Stimulated activated naive B cell treated with anti-CD40 and anti-IgM and Interleukin-4, amounts not matched to agents 10 μg/mL and 1 μg/mL and 100 μg/mL, for 72 hours (primary cell): ENCODE measurements at regions not wholly inside any gene's neighbourhood (a gene's known extent, or its start where the extent isn't known, plus 50 kb on each side); places are given as distances from the start of the nearest gene placed in this dataset.
"Not testable (repeated sequence)": the region's sequence is repeated elsewhere in the genome, so short reads cannot be mapped to it uniquely, and the experiment has no call there.

Experiments used
- ATAC-seq, 2 donors: fragments of 150-1000 bp; cut with Tn5 transposase; replicated peaks; 2 replicates each; pipeline ENCODE4 v1.10.0; 2021; ENCODE audit warnings: moderate library complexity in 1 of 2
- DNase-seq: peaks from one replicate; pipeline ENCODE4 v3.0.0; 2021
- H3K27ac Mint-ChIP-seq: one replicate; pipeline ENCODE4 v1.8.0; 2022; ENCODE audit warnings: mild to moderate bottlenecking, mixed read lengths
- H3K27me3 Mint-ChIP-seq, 2 donors: one replicate each; pipeline ENCODE4 v1.8.0; 2022; ENCODE audit warnings: mixed read lengths in 2 of 2
- H3K36me3 Mint-ChIP-seq, 2 donors: one replicate each; pipeline ENCODE4 v1.8.0; 2022; ENCODE audit warnings: mixed read lengths in 2 of 2, mild to moderate bottlenecking in 1 of 2
- H3K4me1 Mint-ChIP-seq, 2 donors: one replicate each; pipeline ENCODE4 v1.8.0; 2022; ENCODE audit warnings: mixed read lengths in 2 of 2, mild to moderate bottlenecking in 1 of 2
- H3K4me3 Mint-ChIP-seq, 2 donors: one replicate each; pipeline ENCODE4 v1.8.0; 2022; ENCODE audit warnings: mild to moderate bottlenecking in 2 of 2, mixed read lengths in 2 of 2, moderate library complexity in 1 of 2
- H3K9me3 Mint-ChIP-seq, 2 donors: one replicate each; pipeline ENCODE4 v1.8.0; 2022; ENCODE audit warnings: mixed read lengths in 2 of 2, mild to moderate bottlenecking in 1 of 2

DNA sequence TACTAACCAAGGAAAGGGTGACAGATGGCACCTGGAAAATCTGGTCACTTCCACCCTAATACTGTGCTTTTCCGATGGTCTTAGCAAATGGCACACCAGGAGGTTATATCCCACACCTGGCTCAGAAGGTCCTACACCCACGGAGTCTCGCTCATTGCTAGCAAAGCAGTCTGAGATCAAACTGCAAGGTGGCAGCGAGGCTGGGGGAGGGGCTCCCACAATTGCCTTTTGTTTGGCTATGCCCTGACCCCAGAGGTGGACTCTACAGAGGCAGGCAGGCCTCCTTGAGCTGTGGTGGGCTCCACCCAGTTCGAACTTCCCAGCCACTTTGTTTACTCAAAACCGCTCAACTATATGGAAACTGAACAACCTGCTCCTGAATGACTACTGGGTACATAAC is 50.3 kb upstream of the UGT2B15 start:
- H3K27ac Mint-ChIP-seq = not testable (repeated sequence)

DNA sequence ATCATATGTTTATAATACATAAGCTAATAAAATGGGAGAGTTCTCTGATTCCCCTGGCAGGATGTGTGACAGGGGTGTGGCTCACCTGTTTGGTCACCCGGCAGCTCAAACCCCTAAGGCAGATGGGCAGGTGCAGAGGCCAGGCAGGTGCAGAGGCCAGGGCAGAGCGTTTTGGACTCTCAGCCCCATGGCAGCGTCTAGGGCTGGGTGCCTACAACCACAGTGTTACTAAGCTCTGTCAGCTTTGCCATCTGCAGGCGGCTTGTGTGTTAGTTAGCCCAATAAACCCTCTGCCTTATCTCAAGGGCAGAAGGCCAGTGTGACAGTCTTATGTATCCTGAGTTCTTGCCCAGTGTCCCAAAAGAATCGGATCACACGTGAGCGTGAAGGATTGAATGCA is 54.0 kb upstream of the UGT2B15 start:
- no peaks in the 10 kb centered on the region for H3K27me3 Mint-ChIP-seq
- no peak overlapping the region for H3K4me3 Mint-ChIP-seq
- no peaks in the 10 kb centered on the region for H3K36me3 Mint-ChIP-seq
- no peak overlapping the region for H3K27ac Mint-ChIP-seq
- ATAC-seq (peak in 1 of 2 donors; percentile 29), DNase-seq (no peak)
- H3K4me1 Mint-ChIP-seq = no peaks in the 10 kb centered on the region
- H3K9me3 Mint-ChIP-seq = peaks cover 0 to 7% of the 10 kb centered on the region in 2 donors

More for the DNA sequence above, 50.3 kb upstream of the UGT2B15 start:
- H3K9me3 Mint-ChIP-seq, H3K36me3 Mint-ChIP-seq, H3K4me1 Mint-ChIP-seq, H3K4me3 Mint-ChIP-seq, H3K27me3 Mint-ChIP-seq, DNase-seq, ATAC-seq: not testable (repeated sequence)

DNA sequence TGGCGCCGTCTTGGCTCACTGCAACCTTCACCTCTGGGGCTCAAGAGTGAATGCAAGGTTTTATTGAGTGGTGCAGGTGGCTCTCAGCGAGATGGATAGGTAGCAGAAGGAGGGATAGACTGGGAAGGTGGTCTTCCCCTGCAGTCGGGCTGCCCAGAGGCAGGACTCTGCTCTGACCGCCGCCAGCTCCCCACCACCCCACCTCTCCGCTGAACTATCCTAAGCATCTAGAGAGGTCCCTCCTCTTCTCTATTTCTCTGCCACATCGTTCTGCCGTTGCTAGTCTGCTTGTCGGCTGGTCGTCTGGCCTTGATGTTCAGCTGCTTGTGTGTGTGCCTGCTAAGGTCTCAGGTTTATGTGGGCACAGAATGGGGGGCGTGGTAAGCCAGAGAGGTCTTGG is 54.5 kb upstream of the UGT2B15 start:
- H3K27me3 Mint-ChIP-seq = no peaks in the 10 kb centered on the region
- H3K36me3 Mint-ChIP-seq = no peaks in the 10 kb centered on the region
- H3K9me3 Mint-ChIP-seq = peaks cover 0 to 8% of the 10 kb centered on the region in 2 donors
- DNase-seq (no peak), ATAC-seq (peak in 1 of 2 donors; percentile 21)
- no peaks in the 10 kb centered on the region for H3K4me1 Mint-ChIP-seq
- H3K27ac Mint-ChIP-seq = no peak overlapping the region
- H3K4me3 Mint-ChIP-seq = no peak overlapping the region

DNA sequence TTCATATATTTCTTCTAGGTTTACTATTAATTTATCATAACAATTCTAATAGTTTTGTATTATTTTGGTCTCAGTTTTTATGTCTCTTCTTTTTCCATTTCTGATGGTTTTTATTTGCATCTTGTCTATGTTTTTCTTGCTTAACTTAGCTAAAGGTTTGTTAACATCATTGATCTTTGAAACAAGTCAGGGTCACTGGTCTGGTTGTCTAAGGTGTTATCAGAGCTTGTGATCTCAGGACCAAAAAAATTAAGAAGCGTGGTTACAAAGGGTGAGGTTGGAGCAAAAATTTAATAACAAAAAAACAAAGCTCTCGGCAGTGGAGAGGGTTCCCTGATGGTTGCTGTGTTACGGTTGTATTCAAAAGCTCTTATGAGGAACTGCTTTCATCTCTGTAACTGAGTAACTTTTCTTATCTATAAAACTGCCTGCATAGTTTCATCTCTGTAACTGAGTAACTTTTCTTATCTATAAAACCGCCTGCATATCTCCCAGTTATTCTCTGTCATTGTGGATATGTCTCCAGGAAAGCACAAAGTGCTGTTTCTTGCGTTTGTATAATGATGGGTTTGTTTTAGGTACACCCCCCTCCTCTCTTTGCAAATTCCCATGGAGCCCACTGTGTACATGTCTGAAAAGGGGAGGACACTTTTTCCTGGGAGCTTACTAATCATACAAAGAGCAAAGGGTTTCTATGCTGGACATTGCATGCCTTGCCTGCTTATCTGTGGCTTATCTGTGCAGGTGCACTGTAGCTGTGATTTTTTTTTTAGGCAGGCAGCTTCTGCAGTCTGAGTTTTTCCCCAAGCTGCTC is 62.4 kb upstream of the UGT2B15 start:
- peaks cover 0 to 7% of the 10 kb centered on the region in 2 donors for H3K9me3 Mint-ChIP-seq
- H3K27me3 Mint-ChIP-seq = no peaks in the 10 kb centered on the region
- H3K36me3 Mint-ChIP-seq = no peaks in the 10 kb centered on the region
- no peak overlapping the region for H3K4me3 Mint-ChIP-seq
- DNase-seq (no peak), ATAC-seq (no peak)
- H3K27ac Mint-ChIP-seq = no peak overlapping the region
- no peaks in the 10 kb centered on the region for H3K4me1 Mint-ChIP-seq

DNA sequence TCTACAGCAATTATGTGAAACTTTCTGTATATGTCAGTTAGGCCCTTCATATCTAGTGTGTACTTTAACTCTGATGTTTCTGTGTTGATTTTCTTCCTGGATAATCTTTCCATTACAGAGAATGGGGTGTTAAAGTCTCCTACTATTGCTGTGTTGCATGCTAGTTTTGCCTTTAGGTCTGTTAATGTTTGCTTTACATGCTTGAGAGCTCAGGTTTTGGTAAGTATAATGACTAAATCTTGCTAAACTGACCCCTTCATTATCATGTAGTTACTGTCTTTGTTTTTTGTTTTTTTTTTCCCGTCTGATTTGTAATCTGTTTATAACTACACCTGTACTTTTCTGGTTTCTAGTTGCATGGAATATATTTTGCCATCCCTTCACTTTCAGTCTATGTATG is 63.6 kb upstream of the UGT2B15 start:
- no peak for DNase-seq
- Mint-ChIP-seq H3K9me3 (peaks cover 0 to 7% of the 10 kb centered on the region in 2 donors), H3K27ac (no peak overlapping the region)

DNA sequence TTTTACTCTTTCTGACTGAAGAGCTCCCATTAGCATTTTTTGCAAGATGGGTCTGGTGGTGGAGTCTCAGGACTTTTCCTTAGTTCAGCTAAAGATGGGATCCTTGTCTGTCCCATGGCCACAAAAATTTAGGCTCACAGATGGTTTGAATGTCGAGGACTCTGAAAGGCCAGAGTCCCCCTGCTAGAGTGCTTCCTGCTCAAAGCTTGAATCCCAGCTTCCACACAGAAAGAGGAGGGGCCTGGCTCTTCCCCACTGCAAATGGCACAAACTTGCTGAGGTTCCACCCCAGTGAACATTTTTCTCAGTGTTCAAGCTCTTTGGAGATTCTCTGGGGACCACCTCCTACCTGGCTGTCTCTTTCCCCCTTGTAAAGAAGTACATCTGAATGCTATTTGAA is 64.7 kb upstream of the UGT2B15 start:
- DNase-seq (no peak), ATAC-seq (no peak)
- no peak overlapping the region for H3K4me3 Mint-ChIP-seq
- H3K27ac Mint-ChIP-seq = no peak overlapping the region
- H3K27me3 Mint-ChIP-seq = no peaks in the 10 kb centered on the region
- no peaks in the 10 kb centered on the region for H3K36me3 Mint-ChIP-seq
- H3K9me3 Mint-ChIP-seq = peaks cover 0 to 5% of the 10 kb centered on the region in 2 donors
- no peaks in the 10 kb centered on the region for H3K4me1 Mint-ChIP-seq

More for the DNA sequence above, 63.6 kb upstream of the UGT2B15 start:
- H3K4me3 Mint-ChIP-seq = no peak overlapping the region
- no peaks in the 10 kb centered on the region for H3K4me1 Mint-ChIP-seq
- H3K36me3 Mint-ChIP-seq = no peaks in the 10 kb centered on the region
- no peak for ATAC-seq
- no peaks in the 10 kb centered on the region for H3K27me3 Mint-ChIP-seq

DNA sequence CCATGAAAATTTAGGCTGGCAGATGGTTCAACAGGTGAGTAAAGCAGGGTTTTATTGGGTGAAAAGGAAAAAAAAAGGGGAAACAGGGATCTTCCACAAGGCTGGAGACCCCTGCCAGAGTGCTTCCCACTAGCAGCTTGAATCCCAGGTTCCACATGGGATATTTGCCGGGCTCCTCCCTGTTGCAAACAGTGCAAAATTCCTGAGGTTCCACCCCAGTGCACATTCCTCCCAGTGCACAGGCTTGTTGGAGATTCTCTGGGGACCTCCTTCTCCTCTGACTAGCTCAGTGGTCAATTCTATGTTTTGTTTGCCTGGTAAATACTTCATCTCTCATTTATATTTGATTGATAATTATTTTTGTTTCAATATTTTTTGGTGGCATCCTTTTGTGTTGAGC is 66.4 kb upstream of the UGT2B15 start:
- peaks cover 0 to 2% of the 10 kb centered on the region in 2 donors for H3K9me3 Mint-ChIP-seq
- H3K4me3 Mint-ChIP-seq = no peak overlapping the region
- ATAC-seq (no peak), DNase-seq (no peak)
- no peaks in the 10 kb centered on the region for H3K36me3 Mint-ChIP-seq
- no peaks in the 10 kb centered on the region for H3K27me3 Mint-ChIP-seq
- H3K27ac Mint-ChIP-seq = no peak overlapping the region
- no peaks in the 10 kb centered on the region for H3K4me1 Mint-ChIP-seq

DNA sequence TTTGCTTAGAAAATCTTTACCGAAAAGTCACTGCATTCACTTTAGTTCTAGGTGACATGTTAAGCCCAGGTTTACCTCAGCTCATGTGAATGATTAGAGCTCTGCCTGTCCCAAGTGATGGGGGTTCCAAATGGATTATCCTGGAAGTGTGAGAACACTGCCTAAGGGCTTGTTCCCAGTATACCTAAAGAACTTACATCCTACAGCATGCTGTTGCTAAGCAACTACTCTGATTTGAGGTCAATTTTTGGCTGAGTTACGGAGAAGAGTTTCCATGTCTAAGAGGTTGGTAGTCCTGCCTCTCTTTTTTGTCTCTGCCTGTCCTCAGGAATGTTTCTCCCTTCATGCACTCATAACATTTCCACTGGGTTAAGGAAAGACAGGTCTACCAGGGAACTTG is 67.6 kb upstream of the UGT2B15 start:
- DNase-seq = no peak
- ATAC-seq = no peak
- Mint-ChIP-seq H3K36me3 (no peaks in the 10 kb centered on the region), H3K4me3 (no peak overlapping the region), H3K27me3 (no peaks in the 10 kb centered on the region), H3K27ac (no peak overlapping the region), H3K9me3 (peaks cover 0 to 5% of the 10 kb centered on the region in 2 donors), H3K4me1 (no peaks in the 10 kb centered on the region)

DNA sequence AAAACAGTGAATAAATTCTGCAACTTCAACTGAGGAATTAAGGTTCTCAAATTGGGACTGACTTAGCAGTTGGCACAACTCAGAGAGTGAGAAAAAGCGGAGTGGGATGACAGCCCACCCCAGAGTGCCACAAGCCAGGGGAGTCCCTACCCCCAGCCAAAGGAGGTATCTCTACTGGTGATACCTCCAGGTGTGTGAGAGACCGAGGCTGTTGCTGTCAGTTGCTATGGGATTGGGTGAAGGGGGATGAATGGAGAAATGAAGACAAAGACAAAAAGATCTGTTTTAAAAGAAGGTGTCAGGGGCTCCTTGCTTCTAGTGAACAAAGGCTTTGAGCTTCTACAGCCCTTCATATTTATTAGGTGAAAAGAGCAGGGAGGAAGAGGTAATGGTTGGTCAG is 71.4 kb upstream of the UGT2B10 start:
- no peaks in the 10 kb centered on the region for H3K36me3 Mint-ChIP-seq
- no peaks in the 10 kb centered on the region for H3K4me1 Mint-ChIP-seq
- no peak overlapping the region for H3K27ac Mint-ChIP-seq
- H3K9me3 Mint-ChIP-seq = peaks cover 0 to 3% of the 10 kb centered on the region in 2 donors
- ATAC-seq (no peak), DNase-seq (no peak)
- no peaks in the 10 kb centered on the region for H3K27me3 Mint-ChIP-seq
- H3K4me3 Mint-ChIP-seq = no peak overlapping the region

DNA sequence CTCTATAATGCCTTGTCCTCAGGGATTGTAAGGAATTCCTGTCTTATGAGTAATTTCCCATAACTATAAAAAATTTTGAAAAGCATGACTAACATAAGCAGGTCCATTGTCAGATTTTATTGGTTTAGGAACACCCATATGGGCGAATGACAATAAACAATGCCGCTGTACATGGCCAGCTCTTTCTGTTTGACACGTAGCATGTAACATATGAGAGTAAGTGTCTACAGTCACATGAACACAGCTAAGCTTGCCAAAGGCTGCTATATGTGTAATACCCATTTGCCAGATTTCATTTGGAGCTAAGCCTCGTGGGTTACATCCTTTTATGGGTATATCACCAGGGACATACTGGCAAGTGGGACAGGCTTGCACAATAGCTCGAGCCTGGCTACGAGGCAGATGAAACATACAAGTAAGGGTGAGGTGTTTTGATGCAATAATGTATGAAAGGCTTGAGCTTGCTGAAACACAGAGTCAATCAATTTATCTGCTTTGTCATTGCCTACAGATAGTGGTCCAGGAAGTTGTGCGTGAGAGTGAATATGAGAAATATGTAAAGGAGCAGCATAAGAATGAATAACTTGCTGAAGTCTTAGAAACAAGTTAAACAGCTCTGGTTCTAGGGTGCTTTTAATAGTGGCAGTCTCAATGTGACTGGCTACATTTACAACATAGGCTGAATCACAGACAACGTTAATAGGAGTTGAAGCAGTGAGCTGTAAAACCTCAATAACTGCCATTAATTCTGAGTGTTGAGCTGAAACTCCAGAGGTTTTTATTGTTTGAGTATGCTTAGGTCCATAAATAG is 67.4 kb upstream of the UGT2B10 start:
- no peak for ATAC-seq
- Mint-ChIP-seq H3K36me3 (no peaks in the 10 kb centered on the region), H3K4me1 (no peaks in the 10 kb centered on the region), H3K4me3 (no peak overlapping the region), H3K9me3 (peaks cover 0 to 3% of the 10 kb centered on the region in 2 donors), H3K27ac (no peak overlapping the region), H3K27me3 (no peaks in the 10 kb centered on the region)
- DNase-seq = no peak

DNA sequence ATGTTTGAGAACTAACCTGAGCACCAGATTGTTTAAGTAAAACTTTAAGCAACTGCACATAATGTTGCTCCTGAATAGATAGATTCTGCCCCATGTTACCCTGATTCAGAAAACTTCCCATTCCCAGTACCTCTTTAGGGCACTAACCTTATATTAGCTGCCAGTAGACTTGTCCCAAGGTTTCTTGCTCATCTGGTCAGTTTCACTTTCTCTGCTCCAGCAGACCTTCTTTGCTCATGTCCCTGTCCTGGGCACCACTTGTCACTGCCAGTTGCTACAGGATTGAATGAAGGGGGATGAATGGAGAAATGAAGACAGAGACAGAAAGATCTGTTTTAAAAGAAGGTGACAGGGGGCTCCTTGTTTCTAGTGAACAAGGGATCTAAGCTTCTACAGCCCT is 65.2 kb upstream of the UGT2B10 start:
- H3K9me3 Mint-ChIP-seq = peaks cover 0 to 4% of the 10 kb centered on the region in 2 donors
- ATAC-seq (no peak), DNase-seq (no peak)
- H3K27me3 Mint-ChIP-seq = no peaks in the 10 kb centered on the region
- H3K36me3 Mint-ChIP-seq = no peaks in the 10 kb centered on the region
- no peak overlapping the region for H3K4me3 Mint-ChIP-seq
- no peak overlapping the region for H3K27ac Mint-ChIP-seq
- no peaks in the 10 kb centered on the region for H3K4me1 Mint-ChIP-seq

DNA sequence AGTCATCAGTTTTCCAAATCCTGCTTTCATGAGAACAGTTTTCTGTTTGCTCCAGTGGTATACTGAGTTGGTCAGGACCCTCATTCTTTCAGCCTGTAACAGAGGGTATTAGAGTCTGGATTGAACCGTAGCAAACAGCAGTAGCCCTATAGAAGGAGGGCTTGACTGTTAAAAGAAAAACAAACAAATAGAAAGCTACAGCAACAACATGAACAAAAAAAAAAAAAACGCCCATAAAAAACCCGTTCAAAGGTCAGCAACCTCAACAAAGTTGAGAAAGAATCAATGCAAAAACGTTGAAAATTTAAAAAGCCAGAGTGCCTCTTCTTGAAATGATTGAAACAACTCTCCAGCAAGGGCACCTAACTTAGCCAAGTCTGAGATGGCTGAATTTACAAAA is 64.7 kb upstream of the UGT2B10 start:
- Mint-ChIP-seq H3K27me3 (no peaks in the 10 kb centered on the region), H3K27ac (no peak overlapping the region), H3K9me3 (peaks cover 0 to 4% of the 10 kb centered on the region in 2 donors), H3K4me1 (no peaks in the 10 kb centered on the region), H3K4me3 (no peak overlapping the region), H3K36me3 (no peaks in the 10 kb centered on the region)
- ATAC-seq (no peak), DNase-seq (no peak)

DNA sequence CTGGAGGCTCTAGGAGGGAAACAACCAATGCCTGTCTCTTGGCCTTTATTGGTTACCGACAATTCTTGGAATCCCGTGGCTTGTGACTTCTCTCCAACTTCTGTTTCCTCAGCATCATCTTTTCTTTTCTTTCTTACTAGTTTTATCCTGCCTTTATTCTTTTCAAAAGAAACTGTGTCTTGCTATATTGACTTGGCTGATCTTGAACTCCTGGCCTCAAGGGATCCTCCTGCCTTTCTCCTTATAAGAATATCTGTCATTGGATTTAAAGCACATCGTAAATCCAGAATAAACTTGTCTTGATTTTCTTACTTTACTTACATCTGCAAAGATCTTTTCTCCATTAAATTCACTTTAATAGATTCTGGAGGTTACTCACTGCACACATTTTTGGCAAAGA is 49.9 kb upstream of the UGT2B10 start:
- no peak overlapping the region for H3K27ac Mint-ChIP-seq
- no peaks in the 10 kb centered on the region for H3K36me3 Mint-ChIP-seq
- DNase-seq = no peak
- H3K4me3 Mint-ChIP-seq = no peak overlapping the region
- no peak for ATAC-seq
- H3K9me3 Mint-ChIP-seq = peaks cover 0 to 8% of the 10 kb centered on the region in 2 donors
- no peaks in the 10 kb centered on the region for H3K27me3 Mint-ChIP-seq
- no peaks in the 10 kb centered on the region for H3K4me1 Mint-ChIP-seq
